HG02642 (cell line): ENCODE measurements at regions not wholly inside any gene's neighbourhood (a gene's known extent, or its start where the extent isn't known, plus 50 kb on each side); places are given as distances from the start of the nearest gene placed in this dataset.

Experiments
- ATAC-seq: cut with Tn5 transposase; IDR thresholded peaks from one replicate; pipeline ENCODE4 v1.9.1; 2021; ENCODE audit warnings: mild to moderate bottlenecking; ENCODE audit not compliant: unreplicated experiment, poor library complexity

DNA sequence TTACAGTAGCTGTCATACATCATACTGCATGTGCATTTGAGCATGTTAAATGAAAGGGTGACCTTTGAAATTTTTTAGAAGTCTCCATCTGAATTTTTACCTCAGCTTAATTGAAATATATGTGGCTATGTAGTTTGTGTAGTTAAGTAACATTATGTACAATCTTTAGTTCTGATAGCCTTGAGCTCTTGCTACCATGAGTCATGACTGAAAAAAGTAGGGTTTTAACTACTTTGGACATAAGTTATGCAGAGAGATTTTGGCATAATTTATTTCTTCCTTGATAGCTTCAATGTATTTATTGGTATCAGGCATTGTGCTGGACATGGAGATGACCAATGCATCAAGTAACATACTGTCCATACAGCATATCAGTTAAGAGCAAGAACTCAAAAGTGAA, 376.5 kb upstream of the ZNF717 start:
- no peak for ATAC-seq

- ATAC-seq: no peak
Measured at GRCh38 chr3:76171647-76172046, 386.3 kb upstream of the ZNF717 start.

- no peak for ATAC-seq
Measured at GRCh38 chr3:76177610-76178009, 392.3 kb upstream of the ZNF717 start.

DNA sequence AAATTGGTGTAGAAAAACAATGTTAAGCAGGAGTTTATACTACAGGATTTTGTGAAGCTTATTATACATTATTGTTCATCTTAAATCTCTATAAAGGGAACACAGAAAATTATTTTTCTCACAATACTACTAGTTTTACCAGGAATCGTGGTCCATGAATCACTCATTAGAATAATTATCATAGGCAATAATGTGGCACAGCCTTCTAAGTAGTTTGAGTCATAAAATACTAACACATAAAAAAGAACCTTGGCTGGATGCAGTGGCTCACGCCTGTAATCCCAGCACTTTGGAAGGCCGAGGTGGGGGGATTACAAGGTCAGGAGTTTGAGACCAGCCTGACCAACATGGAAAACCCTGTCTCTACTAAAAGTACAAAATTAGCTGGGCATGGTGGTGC, 393.1 kb upstream of the ZNF717 start:
- no peak for ATAC-seq

DNA sequence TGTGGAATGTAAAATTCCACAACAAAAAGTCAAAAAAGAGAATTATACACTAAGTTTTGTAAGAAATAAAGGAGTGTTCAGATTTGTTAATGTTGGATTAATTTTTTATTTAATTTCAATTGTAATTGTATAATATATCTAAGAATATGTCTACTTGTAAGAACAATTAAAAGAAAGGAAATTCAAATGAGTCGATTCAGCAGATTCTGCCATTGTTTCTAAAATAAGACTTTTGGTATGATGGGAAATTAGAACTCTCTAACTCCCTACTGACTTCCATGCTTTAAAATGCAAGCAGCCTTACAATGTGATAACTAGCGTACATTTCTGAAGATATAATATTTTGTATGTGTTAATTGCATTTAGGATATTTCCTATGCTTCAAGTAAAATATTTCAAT, 395.9 kb upstream of the ZNF717 start:
- no peak for ATAC-seq

GRCh38 chr3:76198086-76198485, 412.7 kb upstream of the ZNF717 start:
- no peak for ATAC-seq

GRCh38 chr3:76199382-76199781, 414.0 kb upstream of the ZNF717 start:
- no peak for ATAC-seq

DNA sequence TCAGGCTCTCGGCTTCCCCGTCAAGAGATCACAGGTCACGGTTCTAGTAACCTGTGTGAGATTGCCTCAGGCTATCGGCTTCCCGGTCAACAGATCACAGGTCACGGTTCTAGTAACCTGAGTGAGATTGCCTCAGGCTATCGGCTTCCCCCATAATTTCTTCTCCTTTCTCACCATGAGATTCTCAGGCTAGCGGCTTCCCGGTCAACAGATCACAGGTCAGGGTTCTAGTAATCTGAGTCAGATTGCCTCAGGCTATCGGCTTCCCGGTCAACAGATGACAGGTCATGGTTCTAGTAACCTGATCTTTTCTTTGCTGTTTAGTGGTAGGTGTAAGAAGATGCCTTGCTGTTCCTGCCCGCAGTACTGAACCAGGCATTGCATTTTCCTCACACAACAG, 418.2 kb upstream of the ZNF717 start:
- no peak for ATAC-seq

- no peak for ATAC-seq
Measured at GRCh38 chr3:76206346-76206745, 421.0 kb upstream of the ZNF717 start.

GRCh38 chr3:76212679-76213078, 427.3 kb upstream of the ZNF717 start:
- ATAC-seq: no peak

DNA sequence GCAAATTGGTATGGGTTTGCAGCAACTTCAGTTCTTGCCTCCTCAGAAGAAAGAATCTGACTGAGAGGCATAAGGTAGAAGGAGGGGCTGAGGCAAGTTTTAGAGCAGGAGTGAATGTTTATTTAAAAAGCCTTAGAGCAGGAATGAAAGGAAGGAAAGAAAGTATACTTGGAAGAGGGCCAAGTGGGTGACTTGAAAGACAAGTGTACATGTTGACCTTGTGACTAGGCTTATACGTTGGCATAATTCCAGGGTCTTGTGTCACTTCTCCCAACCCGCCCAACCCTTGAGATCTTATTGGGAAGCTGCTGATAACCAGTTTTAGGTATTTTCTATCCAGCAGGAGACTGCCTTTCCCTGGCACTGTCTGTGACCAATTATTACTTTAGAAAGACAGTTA, 436.9 kb upstream of the ZNF717 start:
- ATAC-seq: no peak

GRCh38 chr3:76231258-76231657, 445.9 kb upstream of the ZNF717 start:
- ATAC-seq: no peak

DNA sequence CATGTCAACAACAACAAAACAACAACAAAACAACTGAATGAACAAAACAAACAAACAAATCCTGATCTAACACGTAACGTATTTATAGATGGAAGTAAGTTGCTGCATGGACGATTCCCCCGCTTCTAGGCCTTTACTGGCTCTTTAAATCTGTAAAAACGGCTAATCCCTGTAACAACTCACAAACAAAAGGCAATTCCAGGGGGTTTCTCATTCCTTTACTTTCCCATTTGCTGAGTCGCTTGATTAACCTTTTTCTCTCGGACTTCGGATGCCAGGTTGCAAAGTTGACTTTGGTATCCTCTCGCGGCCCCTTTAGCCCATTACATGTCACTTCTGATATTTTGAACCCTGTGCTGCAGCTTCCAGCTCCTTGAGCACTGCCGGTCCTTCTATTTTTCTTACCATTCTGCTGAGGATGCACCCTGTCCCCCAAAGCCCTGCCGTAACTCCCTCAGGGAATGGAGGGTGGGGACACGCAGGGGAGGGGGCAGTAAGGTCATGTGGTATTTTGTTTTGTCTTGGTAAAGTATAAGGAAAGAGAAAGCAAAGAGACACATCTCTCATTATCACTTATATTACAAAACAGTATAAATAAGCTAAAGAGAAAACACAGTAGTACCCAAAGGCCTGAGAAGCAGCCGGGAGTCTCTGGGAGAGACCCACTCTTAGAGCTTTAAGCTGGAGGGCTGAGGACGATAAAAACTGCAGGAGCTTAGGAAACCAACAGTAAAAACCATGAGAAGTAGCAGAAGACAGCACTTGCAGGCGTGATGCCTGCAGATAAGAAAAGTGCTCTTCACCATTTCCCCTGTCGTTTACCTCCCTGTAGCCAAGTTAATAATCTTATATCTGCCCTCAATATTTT, 457.8 kb upstream of the ZNF717 start:
- no peak for ATAC-seq

DNA sequence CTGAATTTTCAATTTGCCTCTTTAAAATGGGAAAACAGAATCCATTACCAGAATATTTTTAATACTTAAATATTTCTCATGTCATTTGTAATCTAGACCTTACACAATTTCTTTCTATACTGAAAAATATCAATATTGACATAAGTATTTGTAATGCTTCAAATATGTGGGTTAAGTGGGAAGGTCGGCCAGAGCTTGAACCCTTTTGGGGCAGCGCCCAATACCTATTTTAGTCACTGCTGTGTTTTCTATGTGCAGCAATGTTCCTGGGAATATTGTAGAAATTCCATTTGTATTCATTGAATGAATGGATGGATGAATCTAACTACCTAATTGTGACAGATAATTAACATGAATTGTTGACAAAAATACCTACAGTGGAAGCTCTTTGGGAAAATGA, 459.7 kb upstream of the ZNF717 start:
- ATAC-seq: no peak

DNA sequence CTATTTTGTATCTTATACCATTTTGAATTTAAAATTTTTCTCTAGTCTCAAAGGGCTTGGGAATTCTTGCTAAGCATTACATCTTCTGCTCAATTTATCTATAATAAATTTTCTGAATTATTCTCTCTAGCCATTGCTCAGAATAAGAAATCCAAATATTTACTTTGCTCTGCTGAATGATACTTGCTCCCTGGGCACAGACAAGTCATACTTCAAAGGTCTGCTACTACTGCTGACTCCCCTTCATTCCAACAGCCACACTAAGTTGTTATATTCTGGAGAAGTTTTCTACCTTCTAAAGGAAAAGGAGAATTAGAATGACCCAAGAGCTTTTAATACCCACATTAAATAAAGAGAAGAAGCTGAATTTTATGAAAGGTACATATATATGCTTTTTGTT, 460.3 kb upstream of the ZNF717 start:
- ATAC-seq: no peak

DNA sequence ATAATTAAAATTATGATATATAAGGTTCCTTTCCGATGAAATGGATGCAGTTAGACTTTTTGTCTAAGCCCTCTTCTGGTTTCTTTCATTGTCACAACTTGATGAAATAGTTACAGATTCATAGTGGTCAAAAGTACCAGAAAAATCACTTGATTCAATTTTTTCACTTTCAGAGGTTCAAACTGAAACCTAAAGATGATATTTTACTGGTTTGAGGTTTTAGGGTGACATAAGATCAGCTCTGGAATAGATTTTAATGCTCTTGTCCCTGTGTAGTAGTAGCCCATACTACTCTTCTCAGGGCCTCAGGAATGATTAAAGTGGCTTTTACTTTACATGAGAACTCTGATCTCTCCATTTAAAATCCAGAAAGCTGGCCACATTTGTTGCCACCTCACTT, 479.1 kb upstream of the ZNF717 start:
- ATAC-seq: no peak

GRCh38 chr3:76264911-76265310, 479.6 kb upstream of the ZNF717 start:
- no peak for ATAC-seq

DNA sequence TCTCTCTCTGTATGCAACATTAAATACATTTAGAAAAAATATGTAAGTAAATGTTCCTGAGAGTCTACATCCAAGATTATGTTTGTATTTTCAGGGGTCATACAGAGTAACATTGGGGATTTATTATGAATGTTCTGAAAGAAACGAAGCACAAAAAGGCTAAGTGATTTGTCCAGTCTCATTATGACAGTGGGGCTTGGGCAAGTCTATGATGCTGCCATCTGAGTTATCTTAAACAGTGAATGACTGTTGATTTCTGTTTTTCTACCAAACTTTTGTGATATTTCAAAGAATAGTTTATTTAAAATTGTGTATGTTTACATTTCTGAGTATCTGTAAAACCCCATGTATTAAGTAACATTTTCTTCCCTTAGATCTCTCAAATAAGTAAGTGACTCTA, 481.2 kb upstream of the ZNF717 start:
- no peak for ATAC-seq

DNA sequence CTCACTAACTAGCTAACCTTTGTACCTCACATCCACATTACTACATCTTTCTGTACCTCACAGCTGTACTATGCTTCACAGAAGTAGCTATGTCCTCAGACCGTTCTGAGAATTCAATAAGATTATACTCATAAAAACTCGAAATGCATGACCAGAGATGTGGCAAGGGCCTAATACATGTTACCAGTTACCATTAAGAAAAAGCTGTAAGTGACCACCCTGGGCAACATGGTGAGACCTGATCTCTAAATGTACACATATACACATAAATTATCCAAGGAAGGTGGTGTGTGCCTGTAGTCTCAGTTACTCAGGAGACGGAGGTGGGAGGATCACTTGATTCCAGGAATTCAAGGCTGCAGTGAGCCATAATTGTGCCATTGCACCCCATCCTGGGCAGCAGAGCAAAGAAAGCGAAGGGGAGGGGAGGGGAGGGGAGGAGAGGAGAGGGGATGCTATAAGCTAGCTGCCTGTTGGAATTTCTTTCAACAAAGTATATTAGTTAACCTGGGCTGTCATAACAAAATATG, 482.6 kb upstream of the ZNF717 start:
- no peak for ATAC-seq

DNA sequence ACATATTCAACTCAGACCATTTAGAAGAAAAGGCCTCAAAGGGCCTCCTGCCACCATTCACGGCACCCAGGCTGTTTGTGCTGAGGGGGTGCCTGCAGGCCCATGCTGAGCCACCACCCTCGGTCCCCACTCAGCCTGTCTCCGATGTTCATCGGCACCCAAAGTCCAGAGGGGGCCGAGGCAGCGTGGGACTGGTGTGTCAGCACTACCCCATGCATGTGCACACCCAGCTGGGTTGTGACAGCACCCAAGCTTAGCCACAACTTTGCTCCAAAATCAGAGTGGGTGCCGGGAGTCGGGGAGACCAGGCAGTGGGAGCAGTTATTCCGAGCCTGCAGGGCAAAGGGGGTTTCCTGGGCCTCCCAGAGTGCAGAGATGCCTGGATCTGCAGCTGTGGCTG, 508.5 kb upstream of the ZNF717 start:
- no peak for ATAC-seq

- ATAC-seq: no peak
Measured at GRCh38 chr3:76300746-76301145, 515.4 kb upstream of the ZNF717 start.

GRCh38 chr3:76307556-76307955, 522.2 kb upstream of the ZNF717 start:
- no peak for ATAC-seq
